ENCODE measurements at regions not wholly inside any gene's neighbourhood (a gene's known extent, or its start where the extent isn't known, plus 50 kb on each side); places are given as distances from the start of the nearest gene placed in this dataset.

DNA sequence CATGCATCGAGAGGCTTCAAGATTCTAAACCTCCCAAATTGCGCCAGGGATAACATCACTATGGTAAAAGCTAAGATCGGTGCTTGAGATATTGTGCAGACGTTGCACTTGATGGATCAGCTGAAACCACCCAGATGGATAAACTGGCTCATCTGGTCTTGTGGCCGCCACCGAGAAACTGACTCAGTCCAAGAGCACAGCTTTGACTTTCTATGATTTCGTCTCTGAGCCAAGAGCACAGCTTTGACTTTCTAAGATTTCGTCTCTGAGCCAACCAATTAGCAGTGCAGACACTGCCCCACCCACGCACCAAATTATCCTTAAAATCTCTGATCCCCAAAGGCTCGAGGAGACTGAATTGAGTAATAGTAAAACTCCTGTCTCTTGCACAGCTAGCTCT lies 687.2 kb downstream of the FAM133A start:
- no peak for TF ChIP-seq CTCF (IDR thresholded peaks at IDR 0.05; ENCODE audit: low read depth, low read length, missing control alignments)
- Histone ChIP-seq H3K4me3 (ENCODE audit: low read depth, low read length) (no peak overlapping the region), H3K27me3 (replicated peaks) (no peaks in the 10 kb centered on the region), H3K36me3 (replicated peaks) (no peaks in the 10 kb centered on the region), H3K27ac (no peak overlapping the region)
- DNase-seq = no peak
- in situ Hi-C loops (cut with HindIII; ENCODE audit: low pct_ligation_motif_present, low sequenced_read_pairs) = no loop called here

DNA sequence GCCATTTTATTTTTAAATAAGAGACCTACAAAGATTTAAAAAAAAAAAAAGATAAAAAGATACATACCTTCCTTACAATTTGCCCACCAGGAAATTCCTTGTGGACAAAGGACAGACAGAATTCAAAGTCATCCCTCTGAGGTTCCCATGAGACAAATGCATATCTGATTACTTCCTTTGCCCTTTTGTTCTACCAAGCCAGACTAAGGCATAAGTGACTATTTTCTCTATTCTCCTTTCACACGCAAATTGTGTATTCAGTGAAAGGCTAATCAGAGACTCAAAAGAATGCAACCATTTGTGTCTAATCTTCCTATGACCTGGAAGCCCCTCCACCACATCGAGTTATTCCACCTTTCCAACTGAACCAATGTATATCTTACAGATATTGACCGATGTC lies 691.7 kb downstream of the FAM133A start:
- Histone ChIP-seq H3K36me3 (replicated peaks) (no peaks in the 10 kb centered on the region), H3K27ac (no peak overlapping the region), H3K4me3 (ENCODE audit: low read depth, low read length) (no peak overlapping the region), H3K27me3 (replicated peaks) (no peaks in the 10 kb centered on the region)
- TF ChIP-seq CTCF (IDR thresholded peaks at IDR 0.05; ENCODE audit: low read depth, low read length, missing control alignments) = no peak
- in situ Hi-C loops (cut with HindIII; ENCODE audit: low pct_ligation_motif_present, low sequenced_read_pairs) = no loop called here
- no peak for DNase-seq

- Histone ChIP-seq H3K4me3 (ENCODE audit: low read depth, low read length) (no peak overlapping the region), H3K27ac (no peak overlapping the region), H3K27me3 (replicated peaks) (no peaks in the 10 kb centered on the region), H3K36me3 (replicated peaks) (no peaks in the 10 kb centered on the region)
- no peak for DNase-seq
- no peak for TF ChIP-seq CTCF (IDR thresholded peaks at IDR 0.05; ENCODE audit: low read depth, low read length, missing control alignments)
- in situ Hi-C loops (cut with HindIII; ENCODE audit: low pct_ligation_motif_present, low sequenced_read_pairs) = no loop called here
Observed at GRCh38 chrX:94366616-94367015, 692.6 kb downstream of the FAM133A start.

DNA sequence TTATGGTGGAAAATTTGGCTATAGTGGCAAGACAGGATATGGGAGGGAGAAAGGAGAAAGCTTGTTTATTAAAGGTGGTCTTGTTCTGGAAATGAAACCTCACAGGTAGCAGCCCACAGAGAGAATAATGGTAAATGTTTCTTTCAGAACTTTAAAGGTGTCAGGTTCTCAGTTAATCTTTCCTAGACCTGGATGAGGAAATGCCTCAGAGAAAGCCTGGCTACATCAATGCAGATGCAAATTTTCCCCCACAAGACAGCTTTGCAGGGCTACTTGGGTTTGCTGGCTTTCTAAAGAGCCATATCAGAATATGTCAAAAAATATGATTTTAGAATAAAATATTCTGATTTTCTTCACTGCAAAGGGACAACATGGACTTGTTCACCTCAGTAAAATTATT lies 715.0 kb downstream of the FAM133A start:
- no peak for DNase-seq
- H3K27me3 ChIP-seq (replicated peaks) = no peaks in the 10 kb centered on the region
- no peak for TF ChIP-seq CTCF (IDR thresholded peaks at IDR 0.05; ENCODE audit: low read depth, low read length, missing control alignments)
- no peak overlapping the region for H3K27ac ChIP-seq
- in situ Hi-C loops (cut with HindIII; ENCODE audit: low pct_ligation_motif_present, low sequenced_read_pairs) = no loop called here
- no peaks in the 10 kb centered on the region for H3K36me3 ChIP-seq (replicated peaks)
- H3K4me3 ChIP-seq (ENCODE audit: low read depth, low read length) = no peak overlapping the region

- H3K27ac ChIP-seq = no peak overlapping the region
- no peaks in the 10 kb centered on the region for H3K36me3 ChIP-seq (replicated peaks)
- no peak overlapping the region for H3K4me3 ChIP-seq (ENCODE audit: low read depth, low read length)
- in situ Hi-C loops (cut with HindIII; ENCODE audit: low pct_ligation_motif_present, low sequenced_read_pairs) = no loop called here
- DNase-seq = no peak
- no peak for TF ChIP-seq CTCF (IDR thresholded peaks at IDR 0.05; ENCODE audit: low read depth, low read length, missing control alignments)
- no peaks in the 10 kb centered on the region for H3K27me3 ChIP-seq (replicated peaks)
Observed at GRCh38 chrX:94400488-94400887, 726.5 kb downstream of the FAM133A start.

DNA sequence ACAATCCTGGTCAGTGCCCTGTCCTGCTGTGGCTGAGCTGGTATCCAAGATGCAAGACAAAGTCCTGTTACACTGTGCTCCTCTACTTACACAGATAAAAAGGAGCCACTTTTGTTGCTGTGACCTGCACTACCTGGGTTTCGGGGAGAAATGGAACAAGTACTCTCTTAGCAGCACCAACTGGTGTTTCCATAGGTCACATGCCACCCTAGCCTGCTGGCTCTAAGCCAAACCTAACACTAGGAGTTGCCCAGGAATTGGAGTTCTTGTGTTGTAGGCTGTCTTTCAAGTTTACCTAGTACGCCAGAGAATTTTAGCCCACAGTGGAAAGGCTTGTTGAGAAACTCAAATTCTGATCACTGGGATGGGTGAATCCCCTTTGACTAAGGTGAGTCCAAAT lies 727.4 kb downstream of the FAM133A start:
- no peak for DNase-seq
- no peak overlapping the region for H3K27ac ChIP-seq
- no peak overlapping the region for H3K4me3 ChIP-seq (ENCODE audit: low read depth, low read length)
- in situ Hi-C loops (cut with HindIII; ENCODE audit: low pct_ligation_motif_present, low sequenced_read_pairs) = no loop called here
- TF ChIP-seq CTCF (IDR thresholded peaks at IDR 0.05; ENCODE audit: low read depth, low read length, missing control alignments) = no peak
- no peaks in the 10 kb centered on the region for H3K27me3 ChIP-seq (replicated peaks)
- no peaks in the 10 kb centered on the region for H3K36me3 ChIP-seq (replicated peaks)
